HG03469 (cell line): ENCODE measurements at regions not wholly inside any gene's neighbourhood (a gene's known extent, or its start where the extent isn't known, plus 50 kb on each side); places are given as distances from the start of the nearest gene placed in this dataset.

Experiments used
- ATAC-seq: cut with Tn5 transposase; IDR thresholded peaks from one replicate; pipeline ENCODE4 v1.9.1; 2021; ENCODE audit warnings: mild to moderate bottlenecking, moderate library complexity, moderate number of reproducible peaks; ENCODE audit not compliant: unreplicated experiment

DNA sequence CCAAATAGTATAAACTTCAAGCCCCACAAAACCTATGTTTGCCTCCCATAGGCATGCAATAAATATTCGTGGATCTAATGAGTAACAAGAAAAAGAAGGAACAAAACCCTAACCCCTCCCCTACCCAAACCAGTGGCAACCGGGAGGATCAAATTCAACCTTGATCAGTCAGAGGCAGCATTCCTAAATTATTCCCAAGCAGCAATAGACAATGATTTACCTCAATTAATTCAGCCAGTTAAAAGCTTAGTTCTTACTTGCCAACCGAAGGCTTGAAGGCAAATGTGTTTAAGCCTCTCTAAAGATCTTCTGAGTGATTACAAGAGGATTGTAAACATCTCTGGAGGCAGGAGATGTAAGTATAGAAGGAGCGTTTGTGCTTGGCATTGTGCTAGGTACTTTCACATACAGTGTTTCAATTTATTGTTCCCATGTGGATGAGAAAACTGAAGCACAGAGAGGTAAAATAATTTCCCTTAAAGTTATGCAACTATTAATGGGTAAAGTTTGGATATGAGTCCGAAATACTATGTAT is 197.7 kb downstream of the MTX2 start:
- no peak for ATAC-seq

DNA sequence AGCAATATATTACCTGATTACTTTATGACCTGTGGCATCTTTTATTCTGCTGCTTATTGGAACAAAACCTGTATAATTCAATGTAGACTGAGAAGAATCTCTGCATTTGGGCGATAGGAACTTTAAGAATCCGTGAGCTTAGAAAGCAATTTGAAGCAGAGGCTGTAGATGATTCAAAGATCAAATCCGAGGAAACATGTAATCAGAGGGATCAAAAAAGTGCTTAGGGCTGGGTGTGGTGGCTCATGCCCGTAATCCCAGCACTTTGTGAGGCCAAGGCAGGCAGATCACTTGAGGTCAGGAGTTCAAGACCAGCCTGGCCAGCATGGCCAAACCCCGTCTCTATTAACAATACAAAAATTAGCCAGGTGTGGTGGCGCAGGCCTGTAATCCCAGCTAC is 198.4 kb downstream of the MTX2 start:
- no peak for ATAC-seq

DNA sequence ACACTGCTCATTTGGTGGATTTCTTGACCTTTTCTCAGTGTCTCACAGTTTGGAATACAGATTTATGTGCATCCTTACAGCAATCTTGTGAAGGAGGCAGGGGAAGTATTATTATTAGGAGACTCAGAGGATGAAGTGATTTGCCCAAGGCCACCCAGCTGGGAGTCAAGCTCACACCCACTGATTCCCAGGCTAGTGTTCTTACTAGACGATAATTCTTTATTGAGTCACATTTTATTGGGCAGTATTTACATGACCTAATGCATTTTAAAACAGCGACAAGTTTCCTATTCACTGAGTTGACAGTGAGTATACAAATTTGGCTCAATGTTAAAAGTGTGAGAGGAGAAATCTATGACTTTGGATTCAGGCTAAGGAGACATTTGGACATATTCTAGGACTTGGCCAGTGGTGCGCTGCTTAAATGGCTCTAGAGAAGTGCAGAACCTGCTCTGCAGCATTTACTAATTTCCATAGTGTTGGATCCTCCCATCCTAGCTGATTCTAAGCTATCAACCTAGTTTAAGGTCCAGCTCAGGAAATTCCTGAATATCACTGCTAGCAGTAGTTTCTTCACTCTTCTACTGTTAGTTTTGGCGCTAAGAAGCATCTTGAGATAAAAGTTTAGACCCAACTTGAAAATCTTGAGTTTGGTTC is 199.3 kb downstream of the MTX2 start:
- no peak for ATAC-seq

DNA sequence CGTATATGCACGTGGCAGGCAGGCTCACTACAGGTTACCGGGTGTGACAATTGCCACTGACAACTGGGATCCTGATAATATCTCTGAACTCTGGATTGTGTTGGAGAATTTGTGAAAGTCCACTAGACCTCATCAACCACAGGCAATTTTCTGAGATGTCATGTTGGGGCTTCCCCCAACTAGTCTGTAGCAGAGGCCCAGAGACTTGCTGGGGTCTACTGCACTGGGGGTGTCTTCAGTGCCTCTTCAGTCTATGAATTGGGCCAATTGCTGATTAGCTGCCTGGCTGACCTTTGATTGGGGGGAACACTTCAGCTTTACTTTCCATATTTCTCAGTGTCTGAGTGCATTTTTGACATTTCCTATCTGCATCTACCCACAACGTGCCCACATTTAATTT is 201.5 kb downstream of the MTX2 start:
- no peak for ATAC-seq

DNA sequence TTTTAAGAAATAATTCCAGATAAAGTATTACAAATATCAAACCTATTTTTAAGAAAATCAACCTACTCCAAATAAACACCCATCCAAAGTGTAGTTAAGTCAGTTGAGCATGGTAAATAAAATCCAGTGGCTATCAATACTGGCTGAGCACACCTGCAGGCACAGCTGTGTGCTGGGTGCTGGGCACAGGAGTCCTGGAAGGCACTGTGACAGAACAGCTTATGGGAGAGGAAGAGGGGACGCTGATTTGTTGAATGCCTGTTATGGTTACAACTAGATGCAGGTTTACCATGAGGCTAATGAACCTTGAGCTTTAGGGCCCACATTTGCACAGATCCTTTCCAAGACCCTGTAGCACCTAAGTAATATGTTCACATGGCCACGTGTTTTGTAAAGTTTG is 202.7 kb downstream of the MTX2 start:
- ATAC-seq: no peak

DNA sequence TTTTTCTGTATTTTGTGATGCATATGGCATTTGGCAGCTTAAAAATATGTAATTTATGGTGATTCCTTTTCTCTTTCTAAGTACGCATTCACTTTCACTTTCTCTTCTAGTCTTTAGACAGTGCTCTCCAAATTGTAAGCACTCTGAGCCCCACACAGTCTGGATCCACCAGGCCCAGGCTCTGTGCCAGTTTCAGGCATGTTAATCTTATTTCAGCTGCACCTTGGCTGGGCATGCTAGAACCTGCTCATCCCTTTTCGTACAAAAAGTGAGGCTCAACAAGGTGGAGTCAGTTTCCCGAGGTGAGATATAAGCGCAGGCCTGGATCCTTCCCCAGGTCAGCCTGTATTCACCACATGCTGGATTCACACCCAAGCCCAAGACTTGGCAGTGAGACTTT is 203.9 kb downstream of the MTX2 start:
- ATAC-seq: no peak

DNA sequence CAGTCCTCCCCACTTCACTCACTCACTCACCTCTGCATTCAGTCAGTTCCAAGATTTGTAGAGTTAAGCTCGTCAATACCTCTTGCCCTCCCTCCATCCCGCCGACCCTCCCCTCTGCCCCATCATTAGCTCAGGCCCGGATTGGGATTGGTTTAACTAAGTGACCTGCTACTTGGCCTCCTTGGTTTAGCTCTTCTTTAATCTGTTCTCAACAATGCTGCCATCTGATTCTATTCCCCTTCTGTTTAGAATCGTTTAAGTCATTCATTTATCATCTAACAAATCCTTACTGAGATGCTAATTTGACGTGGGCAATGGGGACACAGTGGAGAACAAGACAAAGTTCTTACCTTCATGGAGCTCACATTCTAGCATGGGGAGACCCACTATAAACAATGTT is 204.6 kb downstream of the MTX2 start:
- ATAC-seq: no peak

DNA sequence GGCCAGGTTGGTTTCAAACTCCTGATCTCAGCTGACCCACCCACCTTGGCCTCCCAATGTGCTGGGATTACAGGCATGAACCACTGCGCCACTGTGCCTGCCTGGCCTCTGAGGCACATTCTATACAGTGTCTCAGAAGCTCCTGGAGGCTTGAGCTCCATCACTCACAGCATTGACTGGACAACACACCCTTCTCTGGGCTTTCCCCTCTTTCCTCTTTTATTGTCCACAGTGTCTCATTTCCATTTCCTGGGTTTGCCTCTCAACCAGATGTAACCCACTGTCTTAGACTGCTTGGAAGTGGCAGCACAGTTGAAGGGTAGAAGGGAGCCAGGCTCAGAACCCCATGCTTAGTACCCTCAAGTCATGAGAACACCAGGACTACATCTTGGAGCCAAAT is 208.1 kb downstream of the MTX2 start:
- ATAC-seq: no peak

DNA sequence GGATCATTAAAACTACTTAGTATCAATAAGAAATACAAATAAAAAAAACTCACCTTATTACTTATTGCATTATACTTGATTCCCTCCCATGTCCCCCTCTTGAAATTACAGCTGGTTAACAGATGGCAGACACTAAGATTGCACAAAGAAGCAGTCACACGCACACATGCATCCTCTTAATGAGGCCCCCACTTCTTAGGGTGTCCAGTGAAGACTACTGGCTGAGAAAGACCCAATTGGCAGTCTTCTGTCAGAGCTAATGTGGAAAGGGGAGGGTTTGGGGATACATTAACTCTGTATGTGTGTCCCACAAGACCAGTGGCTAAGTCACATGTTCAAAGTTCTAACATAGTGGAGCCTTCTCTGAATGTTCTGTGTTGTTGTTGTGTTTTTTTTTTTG is 210.7 kb downstream of the MTX2 start:
- ATAC-seq: no peak

DNA sequence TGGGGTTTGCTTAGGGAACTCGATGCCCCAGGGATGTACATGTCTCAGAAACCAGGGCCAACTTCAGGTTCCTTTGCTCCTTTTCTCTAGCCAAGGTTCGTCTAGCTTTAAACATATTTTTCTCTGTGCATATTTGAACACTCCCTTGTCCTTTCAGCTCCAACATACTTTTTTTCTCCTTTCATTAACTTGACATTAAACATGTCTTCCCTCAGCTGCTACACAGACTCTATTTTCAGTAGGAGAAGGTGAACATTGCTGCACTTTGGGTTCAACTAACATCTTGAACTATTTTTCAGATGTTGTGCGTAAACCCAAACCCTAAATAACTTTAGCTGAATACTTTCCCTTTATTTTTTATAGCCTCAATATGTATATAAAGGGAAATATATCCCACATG is 212.9 kb downstream of the MTX2 start:
- no peak for ATAC-seq

DNA sequence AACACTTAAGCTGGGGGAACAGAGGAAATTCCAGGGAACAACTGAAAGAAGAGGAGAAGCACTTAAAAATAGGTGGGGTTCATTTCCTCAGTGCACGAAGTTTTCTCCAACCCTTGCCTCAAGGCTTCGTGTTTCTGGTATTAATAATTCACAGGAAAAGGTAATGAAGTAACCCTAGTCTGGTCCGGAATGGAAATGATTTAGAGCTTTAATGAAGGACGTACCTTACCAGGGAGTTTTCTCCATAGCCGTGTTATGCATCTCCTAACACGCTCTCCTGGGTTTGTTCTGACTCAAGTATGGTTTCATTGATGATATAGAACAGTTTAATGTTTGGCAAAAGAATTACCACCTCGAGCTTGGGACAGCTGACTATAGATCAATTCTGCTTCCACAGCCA is 214.2 kb downstream of the MTX2 start:
- ATAC-seq: no peak

DNA sequence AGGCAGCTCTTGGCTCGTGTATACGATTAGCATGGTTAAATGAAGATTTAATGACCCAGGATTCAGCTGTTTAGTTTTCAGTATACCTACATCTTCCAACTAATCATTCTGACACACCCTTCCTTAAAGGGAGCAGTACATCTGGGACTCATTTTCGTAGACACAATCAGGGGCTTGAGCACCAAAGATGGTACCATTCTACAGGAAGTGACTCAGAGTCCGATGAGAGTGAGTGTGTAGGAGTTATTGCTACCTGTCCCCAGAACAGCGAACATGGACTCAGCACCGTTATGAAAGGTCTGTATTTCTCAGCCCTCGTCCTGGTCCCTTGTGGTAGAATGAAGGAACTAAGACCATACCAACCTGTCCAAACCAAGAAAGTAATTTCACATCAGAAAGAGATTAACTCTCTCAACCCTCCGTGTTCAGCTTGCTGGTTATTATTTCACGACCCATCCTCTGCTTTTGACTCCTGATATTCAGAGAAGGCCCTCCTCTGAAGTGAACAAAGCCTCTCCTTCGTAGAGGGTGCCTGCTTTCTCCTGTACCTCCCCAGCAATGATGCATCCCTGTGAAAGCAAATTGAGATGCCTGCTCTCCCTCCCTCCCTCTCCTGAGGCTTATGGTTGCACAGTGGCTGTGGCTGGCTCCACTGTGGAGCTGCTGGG is 214.8 kb downstream of the MTX2 start:
- no peak for ATAC-seq

DNA sequence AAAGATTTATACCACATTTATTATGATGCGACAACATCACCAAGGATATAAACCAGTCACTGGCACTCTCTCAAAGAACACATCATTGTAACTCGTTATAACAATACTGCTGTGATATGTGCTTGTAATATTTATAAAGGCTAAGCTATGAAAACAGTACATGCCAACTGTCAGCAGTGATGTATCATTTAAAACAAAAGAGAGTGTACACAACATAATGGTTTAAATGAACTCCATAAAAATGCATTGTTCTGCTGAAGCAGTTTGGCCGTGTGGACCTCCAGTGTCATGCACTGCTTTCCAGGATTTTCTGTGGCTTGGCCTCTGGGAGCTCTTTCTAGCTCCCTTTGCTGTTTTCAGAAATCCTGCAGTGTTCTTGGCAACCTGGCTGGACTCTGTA is 215.6 kb downstream of the MTX2 start:
- no peak for ATAC-seq

DNA sequence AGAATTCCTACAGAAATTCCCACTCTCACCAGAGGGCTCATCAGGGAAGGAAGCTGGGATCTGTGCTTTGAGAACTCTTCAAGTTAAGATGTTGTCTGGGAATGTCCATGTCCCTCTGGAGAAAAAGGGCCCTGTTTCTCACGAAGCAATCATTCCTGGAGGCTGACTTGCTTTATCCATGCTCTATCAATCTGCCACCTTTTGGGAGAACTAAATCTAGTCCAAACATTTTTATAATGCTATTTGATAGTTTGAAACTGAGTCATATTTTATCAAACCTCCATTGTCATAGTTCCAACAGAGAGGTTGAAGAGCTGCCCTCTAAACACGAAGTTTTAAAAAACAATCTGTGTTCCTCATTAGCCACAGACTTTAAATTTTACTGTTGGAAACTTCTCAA is 219.2 kb downstream of the MTX2 start:
- no peak for ATAC-seq

DNA sequence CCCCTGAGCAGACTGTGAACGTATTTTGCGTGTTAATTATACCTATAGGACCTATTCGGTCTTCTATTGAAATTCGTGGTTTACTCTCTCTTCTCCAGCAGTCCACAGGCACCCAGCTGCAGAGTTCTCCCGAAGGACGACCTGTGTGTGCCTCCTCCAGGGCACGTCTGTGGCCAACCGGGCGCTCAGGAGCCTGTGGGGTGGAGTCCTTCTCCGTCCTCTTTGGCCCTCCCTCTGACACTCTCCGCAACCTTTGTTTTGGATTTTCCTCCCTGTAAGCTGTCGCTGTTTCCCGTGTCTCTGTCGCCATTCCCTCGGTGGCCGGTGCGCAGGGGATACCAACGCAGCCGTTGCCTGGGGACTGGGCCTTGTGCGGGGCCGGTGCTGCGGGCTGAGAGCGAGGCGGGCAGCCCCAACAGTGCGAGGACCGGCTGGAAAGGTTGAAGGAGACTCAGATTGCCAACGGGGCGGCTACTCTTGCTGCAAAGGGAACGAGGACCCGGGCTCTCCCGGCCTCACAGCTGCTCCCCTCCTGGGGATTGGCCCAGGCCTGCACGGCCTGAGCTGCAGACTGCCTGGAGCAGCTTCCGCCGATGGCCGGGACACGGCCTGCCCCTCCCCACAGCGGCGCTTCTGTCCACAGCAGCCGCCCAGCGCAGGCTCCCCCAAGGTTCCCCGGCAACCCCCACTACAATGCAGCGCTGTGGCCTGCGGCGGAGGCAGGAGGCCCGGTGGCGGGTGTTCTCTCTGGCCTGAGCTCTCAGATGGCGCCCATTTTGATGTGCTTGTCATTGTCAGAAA is 221.0 kb downstream of the MTX2 start:
- no peak for ATAC-seq

DNA sequence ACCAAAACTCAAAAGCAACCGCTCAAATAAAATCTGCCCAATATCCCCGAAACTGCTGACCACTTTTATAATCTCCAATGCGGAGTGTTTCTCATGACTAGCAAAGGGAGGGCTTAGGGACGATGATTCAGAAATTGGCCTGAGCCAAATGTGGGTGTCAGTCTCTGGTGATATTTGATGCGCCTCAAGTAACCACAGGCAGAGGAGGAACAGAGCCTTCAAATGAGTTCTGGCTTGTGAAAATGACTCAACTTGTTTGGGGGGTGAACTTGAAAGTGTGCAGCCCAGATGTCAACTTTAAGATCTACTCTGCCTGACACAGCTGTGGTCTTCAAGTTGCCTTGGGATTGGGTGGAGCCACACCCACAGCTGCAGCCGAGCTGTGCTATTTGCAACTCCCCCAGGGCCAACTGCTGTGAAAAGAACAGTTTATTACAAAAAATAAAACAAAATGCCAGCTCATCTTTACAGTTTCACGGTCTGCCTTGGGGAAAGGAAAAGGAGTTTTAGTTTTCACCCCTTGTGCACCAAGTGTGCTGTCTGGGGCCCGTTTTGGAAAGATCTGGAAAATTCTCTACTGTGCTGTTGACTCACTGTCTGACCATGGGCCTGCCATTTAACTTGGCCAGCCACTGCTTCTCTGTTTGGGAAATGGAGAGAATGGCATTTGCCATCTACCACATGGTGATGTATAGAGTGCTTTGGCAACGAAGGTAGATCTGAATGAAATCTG is 222.1 kb downstream of the MTX2 start:
- ATAC-seq: peak; percentile 87

DNA sequence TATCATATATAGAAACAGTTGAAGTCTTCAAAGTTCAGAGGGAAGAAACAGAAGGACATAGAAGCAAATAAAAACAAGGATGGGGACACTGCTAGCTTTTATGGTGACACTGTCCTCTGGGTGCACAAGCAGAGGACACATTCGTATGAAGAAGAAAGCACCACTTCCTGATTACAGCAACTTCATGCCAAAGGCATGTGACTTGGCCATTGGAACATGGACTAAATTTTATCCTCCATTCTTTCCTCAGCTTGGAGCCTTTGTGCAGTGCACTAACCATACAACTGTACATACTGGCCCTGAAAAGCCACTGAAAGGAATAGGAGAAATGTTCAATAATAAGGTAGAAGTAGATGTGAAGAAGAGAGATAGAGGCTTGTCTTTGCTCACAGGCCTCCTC is 223.3 kb downstream of the MTX2 start:
- no peak for ATAC-seq

DNA sequence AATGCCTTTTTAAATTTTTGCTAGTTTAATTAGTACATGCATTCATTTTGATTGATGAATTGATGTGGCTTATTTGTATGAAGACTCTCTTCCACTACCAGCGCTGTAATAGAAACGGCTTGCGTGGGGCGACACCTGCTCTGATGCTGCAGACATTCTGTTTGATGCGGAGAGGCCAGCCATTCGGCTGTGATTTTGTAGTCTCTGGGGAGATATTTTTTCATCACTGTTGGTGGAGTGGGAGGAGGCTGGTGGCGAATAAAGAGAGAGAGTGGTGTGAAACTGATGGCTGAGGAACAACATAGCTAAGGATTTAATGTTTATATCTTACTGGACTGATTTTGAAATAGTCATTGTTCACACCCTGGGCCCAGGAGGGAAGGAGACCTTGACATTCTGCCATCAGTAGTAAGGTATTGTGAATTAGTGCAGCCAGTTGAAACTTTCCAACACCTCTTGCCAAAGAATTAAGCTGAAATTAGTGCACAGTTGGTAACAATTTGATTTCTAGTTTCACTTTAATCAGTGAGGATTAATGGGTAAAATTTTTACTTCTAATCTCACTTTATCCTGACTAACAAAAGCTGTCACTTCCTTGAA is 224.1 kb downstream of the MTX2 start:
- ATAC-seq: peak; percentile 31

DNA sequence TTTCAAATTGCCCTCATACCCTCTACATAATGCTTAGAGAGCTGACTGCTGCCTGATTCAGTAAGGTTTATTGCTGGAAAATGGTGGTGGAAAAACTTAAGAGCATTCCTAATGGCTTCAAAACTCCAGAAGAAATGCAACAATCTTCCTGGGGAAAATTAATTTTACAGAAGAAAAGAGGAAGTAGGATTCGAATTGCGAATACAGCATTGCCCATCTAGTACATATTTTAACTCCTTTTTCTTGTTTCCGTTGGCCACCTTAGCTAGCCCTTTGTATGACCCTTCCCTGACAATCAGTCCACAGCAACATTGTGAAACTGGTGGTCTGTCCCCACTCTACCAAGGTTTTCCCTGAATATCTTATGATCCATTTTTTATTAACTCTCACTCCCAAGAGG is 224.7 kb downstream of the MTX2 start:
- ATAC-seq: no peak

DNA sequence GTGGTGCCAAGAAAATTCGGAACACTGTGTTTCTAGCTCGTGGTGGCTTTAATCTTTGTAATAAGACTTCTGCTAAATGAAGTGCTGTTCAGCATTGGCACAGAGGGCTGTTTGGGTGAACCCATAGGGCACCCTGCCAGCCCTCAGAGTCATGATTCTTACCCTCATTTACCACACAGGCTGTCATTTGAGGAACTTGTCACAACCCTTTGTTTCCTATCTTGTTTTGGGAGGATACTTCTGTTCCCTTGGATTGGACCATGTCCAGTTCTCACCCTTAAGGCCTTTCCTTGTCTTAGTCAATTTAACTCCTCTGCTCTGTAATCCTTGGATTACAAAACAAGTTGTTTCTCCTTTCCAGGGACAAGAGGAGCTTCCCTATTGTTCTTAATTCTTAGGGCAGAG is 225.7 kb downstream of the MTX2 start:
- ATAC-seq: no peak

DNA sequence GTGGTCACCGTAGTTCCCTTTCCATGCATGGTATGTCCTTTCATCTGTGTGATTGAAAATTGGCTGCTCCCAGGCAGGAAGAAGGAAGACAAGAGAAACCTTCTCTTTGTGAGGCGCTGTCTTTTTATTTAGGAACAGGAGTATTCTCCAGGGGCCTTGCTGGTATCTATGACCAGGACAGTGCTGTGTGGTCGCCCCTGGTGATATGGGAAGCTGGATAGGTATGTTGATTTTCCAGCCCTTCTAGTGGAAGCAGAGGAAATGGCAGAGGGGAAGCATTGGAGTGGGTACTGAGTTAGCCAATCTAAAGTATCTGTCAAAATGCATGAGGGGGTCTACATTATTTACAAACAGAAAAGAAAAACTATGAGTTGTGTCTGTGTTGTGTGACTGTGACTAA is 226.6 kb downstream of the MTX2 start:
- no peak for ATAC-seq
